ENCODE measurements at regions not wholly inside any gene's neighbourhood (a gene's known extent, or its start where the extent isn't known, plus 50 kb on each side); places are given as distances from the start of the nearest gene placed in this dataset.
"Not testable (repeated sequence)": the region's sequence is repeated elsewhere in the genome, so short reads cannot be mapped to it uniquely, and the experiment has no call there.

DNA sequence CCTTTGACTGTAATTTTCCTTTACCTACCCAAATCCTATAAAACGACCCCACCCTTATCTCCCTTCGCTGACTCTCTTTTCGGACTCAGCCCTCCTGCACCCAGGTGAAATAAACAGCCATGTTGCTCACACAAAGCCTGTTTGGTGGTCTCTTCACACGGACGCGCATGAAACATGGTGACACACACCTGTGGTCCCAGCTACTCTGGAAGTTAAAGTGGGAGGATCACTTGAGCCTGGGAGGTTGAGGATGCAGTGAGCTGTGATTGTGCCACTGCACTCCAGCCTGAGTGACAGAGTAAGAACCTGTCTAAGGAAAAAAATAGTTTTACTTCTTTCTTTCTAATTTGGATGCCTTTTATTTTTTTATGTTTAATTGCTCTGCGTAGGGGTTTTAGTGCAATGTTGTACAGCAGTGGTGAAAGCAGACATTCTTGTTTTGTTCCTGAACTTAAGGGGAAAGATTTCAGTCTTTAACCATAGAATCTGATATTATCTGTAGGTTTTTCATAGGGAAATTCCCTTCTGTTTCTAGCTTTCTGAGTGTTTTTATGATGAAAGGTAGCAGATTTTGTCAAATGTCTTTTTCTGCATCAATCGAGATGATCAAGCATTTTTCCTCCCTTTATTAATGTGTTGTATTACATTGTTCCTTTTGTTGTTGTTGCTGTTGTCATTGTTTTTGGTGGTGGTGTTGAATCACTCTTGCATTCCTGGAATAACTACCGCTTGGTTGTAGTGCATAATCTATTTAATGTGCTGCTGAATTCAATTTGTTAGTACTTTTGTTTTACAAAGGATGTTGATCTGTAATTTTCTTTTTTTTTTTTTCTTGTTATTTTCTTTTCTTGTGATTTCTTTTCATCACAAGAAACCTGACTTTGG, 497.4 kb downstream of the DISC1 start:
- TF ChIP-seq, protein P1, sequence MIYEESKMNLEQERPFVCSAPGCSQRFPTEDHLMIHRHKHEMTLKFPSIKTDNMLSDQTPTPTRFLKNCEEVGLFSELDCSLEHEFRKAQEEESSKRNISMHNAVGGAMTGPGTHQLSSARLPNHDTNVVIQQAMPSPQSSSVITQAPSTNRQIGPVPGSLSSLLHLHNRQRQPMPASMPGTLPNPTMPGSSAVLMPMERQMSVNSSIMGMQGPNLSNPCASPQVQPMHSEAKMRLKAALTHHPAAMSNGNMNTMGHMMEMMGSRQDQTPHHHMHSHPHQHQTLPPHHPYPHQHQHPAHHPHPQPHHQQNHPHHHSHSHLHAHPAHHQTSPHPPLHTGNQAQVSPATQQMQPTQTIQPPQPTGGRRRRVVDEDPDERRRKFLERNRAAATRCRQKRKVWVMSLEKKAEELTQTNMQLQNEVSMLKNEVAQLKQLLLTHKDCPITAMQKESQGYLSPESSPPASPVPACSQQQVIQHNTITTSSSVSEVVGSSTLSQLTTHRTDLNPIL (CRISPR knock-in tag; IDR thresholded peaks at IDR 0.05; ENCODE audit: low read depth): no peak
- TF ChIP-seq, protein P2, sequence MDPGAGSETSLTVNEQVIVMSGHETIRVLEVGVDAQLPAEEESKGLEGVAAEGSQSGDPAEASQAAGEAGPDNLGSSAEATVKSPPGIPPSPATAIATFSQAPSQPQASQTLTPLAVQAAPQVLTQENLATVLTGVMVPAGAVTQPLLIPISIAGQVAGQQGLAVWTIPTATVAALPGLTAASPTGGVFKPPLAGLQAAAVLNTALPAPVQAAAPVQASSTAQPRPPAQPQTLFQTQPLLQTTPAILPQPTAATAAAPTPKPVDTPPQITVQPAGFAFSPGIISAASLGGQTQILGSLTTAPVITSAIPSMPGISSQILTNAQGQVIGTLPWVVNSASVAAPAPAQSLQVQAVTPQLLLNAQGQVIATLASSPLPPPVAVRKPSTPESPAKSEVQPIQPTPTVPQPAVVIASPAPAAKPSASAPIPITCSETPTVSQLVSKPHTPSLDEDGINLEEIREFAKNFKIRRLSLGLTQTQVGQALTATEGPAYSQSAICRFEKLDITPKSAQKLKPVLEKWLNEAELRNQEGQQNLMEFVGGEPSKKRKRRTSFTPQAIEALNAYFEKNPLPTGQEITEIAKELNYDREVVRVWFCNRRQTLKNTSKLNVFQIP (CRISPR knock-in tag; IDR thresholded peaks at IDR 0.05; ENCODE audit: borderline replicate concordance, low read depth): no peak
- no peak for TF ChIP-seq GLIS3 (CRISPR knock-in tag; IDR thresholded peaks at IDR 0.05)
- no peak for TF ChIP-seq CSDC2 (CRISPR knock-in tag; IDR thresholded peaks at IDR 0.05)
- TF ChIP-seq ZNF70 (CRISPR knock-in tag; IDR thresholded peaks at IDR 0.05): no peak
- TF ChIP-seq ZNF8 (CRISPR knock-in tag; IDR thresholded peaks at IDR 0.05): no peak
- TF ChIP-seq ZFP30 (CRISPR knock-in tag; IDR thresholded peaks at IDR 0.05): no peak
- no peak for TF ChIP-seq PPARA (CRISPR knock-in tag; IDR thresholded peaks at IDR 0.05; ENCODE audit: borderline replicate concordance)
- TF ChIP-seq TOX (CRISPR knock-in tag; IDR thresholded peaks at IDR 0.05; ENCODE audit: borderline replicate concordance): no peak
- no peak for TF ChIP-seq SNAI2 (CRISPR knock-in tag; IDR thresholded peaks at IDR 0.05)
- TF ChIP-seq ZNF565 (CRISPR knock-in tag; conservative IDR thresholded peaks at IDR 0.05; ENCODE audit: low read depth): no peak
- peak; percentile 84 for ATAC-seq

DNA sequence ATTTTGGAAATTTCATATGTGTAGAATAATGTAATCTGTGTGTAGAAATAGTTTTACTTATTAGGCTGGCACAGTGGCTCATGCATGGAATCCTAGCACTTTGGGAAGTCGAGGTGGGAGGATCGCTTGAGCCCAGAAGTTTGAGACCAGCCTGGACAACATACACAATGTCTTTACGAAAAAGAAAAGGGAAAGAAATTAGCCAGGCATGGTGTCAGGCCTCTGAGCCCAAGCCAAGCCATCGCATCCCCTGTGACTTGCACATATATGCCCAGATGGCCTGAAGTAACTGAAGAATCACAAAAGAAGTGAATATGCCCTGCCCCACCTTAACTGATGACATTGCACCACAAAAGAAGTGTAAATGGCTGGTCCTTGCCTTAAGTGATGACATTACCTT, 491.3 kb downstream of the DISC1 start:
- ATAC-seq: not testable (repeated sequence)

DNA sequence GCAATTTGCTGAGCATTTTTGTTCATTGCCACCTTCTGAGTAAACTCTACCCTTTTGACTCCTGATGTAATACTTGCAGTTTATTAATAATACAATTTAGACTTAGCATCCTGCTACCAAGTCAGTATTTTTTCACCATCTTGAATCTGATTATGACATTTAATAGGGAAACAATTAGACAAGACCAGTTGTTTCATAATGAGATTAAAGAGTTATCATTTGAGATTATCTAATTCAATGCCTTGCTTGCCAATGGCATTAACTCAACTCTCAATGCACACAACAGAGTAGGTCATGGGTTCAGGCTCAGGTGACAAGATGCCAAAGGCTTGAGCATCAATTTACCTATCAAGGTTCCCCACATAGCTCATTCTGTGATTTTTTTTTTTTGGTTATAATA, 488.4 kb downstream of the DISC1 start:
- ATAC-seq: no peak
- peak; percentile 57; the same call in 1 of the 2 replicates for TF ChIP-seq TSHZ2 (CRISPR knock-in tag; IDR thresholded peaks at IDR 0.05)
- TF ChIP-seq PPARA (CRISPR knock-in tag; IDR thresholded peaks at IDR 0.05; ENCODE audit: borderline replicate concordance): no peak
- TF ChIP-seq GLIS3 (CRISPR knock-in tag; IDR thresholded peaks at IDR 0.05): peak; percentile 79; the same call in 1 of the 2 replicates
- TF ChIP-seq TCF4 (CRISPR knock-in tag; IDR thresholded peaks at IDR 0.05; ENCODE audit: borderline replicate concordance): peak; percentile 94
- no peak for TF ChIP-seq BACH2 (CRISPR knock-in tag; IDR thresholded peaks at IDR 0.05; ENCODE audit: borderline replicate concordance)
- no peak for TF ChIP-seq CSDC2 (CRISPR knock-in tag; IDR thresholded peaks at IDR 0.05)

GRCh38 chr1:232112076-232112475, 485.5 kb downstream of the DISC1 start:
- TF ChIP-seq PPARA (CRISPR knock-in tag; IDR thresholded peaks at IDR 0.05; ENCODE audit: borderline replicate concordance) (no peak), OSR1 (CRISPR knock-in tag; IDR thresholded peaks at IDR 0.05) (no peak), ARNTL (CRISPR knock-in tag; IDR thresholded peaks at IDR 0.05; ENCODE audit: borderline replicate concordance, low read depth) (no peak), GLIS3 (CRISPR knock-in tag; IDR thresholded peaks at IDR 0.05) (no peak), CSRNP3 (CRISPR knock-in tag; IDR thresholded peaks at IDR 0.05) (no peak), ZFP30 (CRISPR knock-in tag; IDR thresholded peaks at IDR 0.05) (no peak), PATZ1 (CRISPR knock-in tag; IDR thresholded peaks at IDR 0.05; ENCODE audit: borderline replicate concordance) (no peak)
- TF ChIP-seq, protein P2 (CRISPR knock-in tag; IDR thresholded peaks at IDR 0.05; ENCODE audit: borderline replicate concordance, low read depth): no peak
- TF ChIP-seq, protein P1 (CRISPR knock-in tag; IDR thresholded peaks at IDR 0.05; ENCODE audit: low read depth): no peak
- ATAC-seq: no peak
